ENCODE measurements at regions not wholly inside any gene's neighbourhood (a gene's known extent, or its start where the extent isn't known, plus 50 kb on each side); places are given as distances from the start of the nearest gene placed in this dataset.

- H3K4me3 ChIP-seq (ENCODE audit: low read length): peak overlapping the region; percentile 77
- H3K9ac ChIP-seq (ENCODE audit: low read length): peak overlapping the region; percentile 70
- H3K79me2 ChIP-seq (ENCODE audit: low read length): no peaks in the 10 kb centered on the region
- no peaks in the 10 kb centered on the region for H3K27me3 ChIP-seq (ENCODE audit: low read depth, low read length)
- H2AFZ ChIP-seq (ENCODE audit: low read depth, low read length): peak overlapping the region; percentile 80; the same call in 1 of the 2 replicates
- H3K9me3 ChIP-seq (ENCODE audit: insufficient read depth, low read length): peaks cover 4% of the 10 kb centered on the region; the same call in 1 of the 2 replicates
- H3K36me3 ChIP-seq (replicated peaks; ENCODE audit: low read depth, low read length): peaks cover 7% of the 10 kb centered on the region
- TF ChIP-seq EZH2phosphoT487 (IDR thresholded peaks at IDR 0.05; ENCODE audit: low read depth) (no peak), CTCF (IDR thresholded peaks at IDR 0.05; ENCODE audit: low read depth, low read length) (no peak)
- peaks cover 23% of the 10 kb centered on the region for H3K4me1 ChIP-seq (ENCODE audit: low read length)
- H3K27ac ChIP-seq (ENCODE audit: low read length): peak overlapping the region; percentile 95
- H3K4me2 ChIP-seq (ENCODE audit: low read length): peak overlapping the region; percentile 87
- no peaks in the 10 kb centered on the region for H4K20me1 ChIP-seq (ENCODE audit: insufficient read depth, low read length)
Measured at GRCh38 chr9:31908158-31908890, 476.1 kb upstream of the ACO1 start.

DNA sequence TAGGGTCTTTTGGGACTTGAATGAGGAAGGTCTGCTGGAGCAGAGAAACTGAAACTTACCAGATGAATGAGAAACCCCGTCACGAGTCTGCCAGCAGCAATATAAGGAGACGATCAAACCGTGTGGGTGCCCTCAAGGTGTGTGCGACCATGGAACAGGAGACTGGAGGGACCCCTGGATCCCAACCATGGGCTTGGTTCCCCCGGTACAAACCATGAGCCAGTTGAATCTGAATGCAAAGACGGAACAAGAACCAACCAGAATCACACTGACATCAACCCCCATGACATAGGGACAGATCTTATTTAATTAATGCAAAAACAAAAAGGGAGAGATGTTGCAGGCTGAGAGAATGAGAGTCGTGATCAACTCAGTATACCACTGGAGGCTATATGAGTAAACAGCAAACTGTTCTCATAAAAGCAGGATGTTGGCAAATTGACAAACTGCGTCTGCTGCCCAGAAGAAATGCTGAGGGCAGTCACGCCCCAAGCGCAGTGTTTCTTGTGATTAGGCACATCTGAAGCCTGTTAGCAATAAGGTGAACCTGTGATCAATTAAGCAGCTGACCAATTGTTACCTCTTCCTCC, 475.5 kb upstream of the ACO1 start:
- Histone ChIP-seq H3K4me3 (ENCODE audit: low read length) (peak overlapping the region; percentile 77), H3K27me3 (ENCODE audit: low read depth, low read length) (no peaks in the 10 kb centered on the region), H3K27ac (ENCODE audit: low read length) (peak overlapping the region; percentile 95)

DNA sequence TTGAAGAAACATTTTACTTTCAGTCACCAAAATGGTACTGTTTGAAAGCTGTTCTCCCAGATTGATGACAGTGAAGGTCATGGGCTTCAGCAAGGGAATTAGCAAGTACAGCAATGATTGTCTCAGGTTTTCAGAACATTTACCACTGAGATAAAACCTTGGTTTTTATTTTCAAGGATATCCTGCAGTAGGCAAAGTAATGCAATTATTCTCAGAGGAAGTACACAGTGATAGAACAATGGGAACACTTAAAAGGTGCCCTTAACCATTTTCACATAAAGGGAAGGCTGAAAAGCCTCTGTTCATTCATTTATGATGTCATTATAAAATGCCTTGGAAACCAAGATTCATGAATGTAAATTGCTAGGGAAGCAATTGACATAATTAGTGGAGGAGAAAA, 471.8 kb upstream of the ACO1 start:
- no peaks in the 10 kb centered on the region for H3K36me3 ChIP-seq (replicated peaks; ENCODE audit: low read depth, low read length)
- no peaks in the 10 kb centered on the region for H3K79me2 ChIP-seq (ENCODE audit: low read length)

More for the DNA sequence above, 475.5 kb upstream of the ACO1 start:
- H3K4me1 ChIP-seq (ENCODE audit: low read length): peaks cover 23% of the 10 kb centered on the region
- peaks cover 4% of the 10 kb centered on the region; the same call in 1 of the 2 replicates for H3K9me3 ChIP-seq (ENCODE audit: insufficient read depth, low read length)
- H4K20me1 ChIP-seq (ENCODE audit: insufficient read depth, low read length): no peaks in the 10 kb centered on the region
- TF ChIP-seq CTCF (IDR thresholded peaks at IDR 0.05; ENCODE audit: low read depth, low read length): no peak
- no peak for TF ChIP-seq EZH2phosphoT487 (IDR thresholded peaks at IDR 0.05; ENCODE audit: low read depth)
- H3K79me2 ChIP-seq (ENCODE audit: low read length): no peaks in the 10 kb centered on the region
- H2AFZ ChIP-seq (ENCODE audit: low read depth, low read length): peak overlapping the region; percentile 80; the same call in 1 of the 2 replicates
- H3K9ac ChIP-seq (ENCODE audit: low read length): peak overlapping the region; percentile 70
- H3K4me2 ChIP-seq (ENCODE audit: low read length): peak overlapping the region; percentile 87
- peaks cover 7% of the 10 kb centered on the region for H3K36me3 ChIP-seq (replicated peaks; ENCODE audit: low read depth, low read length)

More for the DNA sequence above, 471.8 kb upstream of the ACO1 start:
- Histone ChIP-seq H3K4me3 (ENCODE audit: low read length) (no peak overlapping the region), H2AFZ (ENCODE audit: low read depth, low read length) (no peak overlapping the region), H3K9ac (ENCODE audit: low read length) (no peak overlapping the region), H3K4me1 (ENCODE audit: low read length) (peaks cover 19% of the 10 kb centered on the region), H3K9me3 (ENCODE audit: insufficient read depth, low read length) (no peaks in the 10 kb centered on the region), H4K20me1 (ENCODE audit: insufficient read depth, low read length) (no peaks in the 10 kb centered on the region), H3K27ac (ENCODE audit: low read length) (no peak overlapping the region), H3K4me2 (ENCODE audit: low read length) (no peak overlapping the region), H3K27me3 (ENCODE audit: low read depth, low read length) (no peaks in the 10 kb centered on the region)
- no peak for TF ChIP-seq CTCF (IDR thresholded peaks at IDR 0.05; ENCODE audit: low read depth, low read length)
- TF ChIP-seq EZH2phosphoT487 (IDR thresholded peaks at IDR 0.05; ENCODE audit: low read depth): no peak
